Gastroesophageal sphincter (tissue), 3 donors: ENCODE measurements at regions not wholly inside any gene's neighbourhood (a gene's known extent, or its start where the extent isn't known, plus 50 kb on each side); places are given as distances from the start of the nearest gene placed in this dataset.

Experiments
- EP300 ChIP-seq: sonication (generic); formaldehyde crosslinking; IDR thresholded peaks from one replicate; pipeline ENCODE4 v1.6.1; 2017; ENCODE audit warnings: antibody characterized with exemption, mild to moderate bottlenecking
- POLR2A ChIP-seq, 2 donors: fragments of 450-650 bp; IDR thresholded peaks; one replicate each; pipeline ENCODE4 v1.6.1; 2017; ENCODE audit warnings: antibody characterized with exemption in 2 of 2, mild to moderate bottlenecking in 2 of 2, moderate library complexity in 1 of 2
- POLR2AphosphoS5 ChIP-seq: sonication (generic); formaldehyde crosslinking; IDR thresholded peaks from one replicate; pipeline ENCODE4 v1.6.1; 2017; ENCODE audit warnings: antibody characterized with exemption
- TF ChIP-seq, protein P1 (sequence below), 4 experiments: fragments of 200-600 bp in 2 of 4; fragments of 450-650 bp in 2 of 4; sonication (generic) in 1 of 4; IDR thresholded peaks; one replicate each; pipeline ENCODE4 v1.5.1; 2017 to 2019; ENCODE audit warnings: antibody characterized with exemption in 4 of 4, mild to moderate bottlenecking in 2 of 4, moderate library complexity in 2 of 4

DNA sequence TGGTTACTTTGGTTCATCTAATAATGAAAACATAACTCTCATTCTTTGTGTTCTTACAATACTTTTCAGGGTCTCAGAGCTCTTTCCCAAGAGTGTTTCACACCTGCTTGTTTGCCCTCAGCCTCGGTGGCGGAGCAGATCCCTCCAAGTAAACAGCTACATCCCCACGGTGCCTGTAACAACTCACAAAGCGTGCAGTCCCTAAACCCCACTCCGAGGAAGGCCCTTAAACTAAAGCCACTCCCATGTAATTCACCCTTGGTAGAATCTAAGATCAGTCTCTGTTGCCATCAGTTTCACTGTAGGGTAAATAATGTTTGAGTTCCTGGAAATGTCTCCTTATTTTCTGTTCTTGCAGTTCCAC, 101.1 kb downstream of the TFAP2A start:
- TF ChIP-seq POLR2AphosphoS5 (no peak), POLR2A (IDR thresholded peaks at IDR 0.05) (no peak), EP300 (no peak)
- TF ChIP-seq, protein P1, sequence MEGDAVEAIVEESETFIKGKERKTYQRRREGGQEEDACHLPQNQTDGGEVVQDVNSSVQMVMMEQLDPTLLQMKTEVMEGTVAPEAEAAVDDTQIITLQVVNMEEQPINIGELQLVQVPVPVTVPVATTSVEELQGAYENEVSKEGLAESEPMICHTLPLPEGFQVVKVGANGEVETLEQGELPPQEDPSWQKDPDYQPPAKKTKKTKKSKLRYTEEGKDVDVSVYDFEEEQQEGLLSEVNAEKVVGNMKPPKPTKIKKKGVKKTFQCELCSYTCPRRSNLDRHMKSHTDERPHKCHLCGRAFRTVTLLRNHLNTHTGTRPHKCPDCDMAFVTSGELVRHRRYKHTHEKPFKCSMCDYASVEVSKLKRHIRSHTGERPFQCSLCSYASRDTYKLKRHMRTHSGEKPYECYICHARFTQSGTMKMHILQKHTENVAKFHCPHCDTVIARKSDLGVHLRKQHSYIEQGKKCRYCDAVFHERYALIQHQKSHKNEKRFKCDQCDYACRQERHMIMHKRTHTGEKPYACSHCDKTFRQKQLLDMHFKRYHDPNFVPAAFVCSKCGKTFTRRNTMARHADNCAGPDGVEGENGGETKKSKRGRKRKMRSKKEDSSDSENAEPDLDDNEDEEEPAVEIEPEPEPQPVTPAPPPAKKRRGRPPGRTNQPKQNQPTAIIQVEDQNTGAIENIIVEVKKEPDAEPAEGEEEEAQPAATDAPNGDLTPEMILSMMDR (IDR thresholded peaks at IDR 0.05): no peak
